ENCODE measurements at regions not wholly inside any gene's neighbourhood (a gene's known extent, or its start where the extent isn't known, plus 50 kb on each side); places are given as distances from the start of the nearest gene placed in this dataset.

- no peak overlapping the region for H2AK5ac ChIP-seq (ENCODE audit: low read length, severe bottlenecking)
- DNase-seq = no peak
- peaks cover 2% of the 10 kb centered on the region for H3K9me3 ChIP-seq (ENCODE audit: control insufficient read depth, low read length)
- peaks cover 0 to 4% of the 10 kb centered on the region in 2 experiments for H3K27me3 ChIP-seq (ENCODE audit: control insufficient read depth in 1 of 2, insufficient read depth in 1 of 2, low read length in 2 of 2)
- no peaks in the 10 kb centered on the region for H3K79me1 ChIP-seq (replicated peaks; ENCODE audit: low read length, poor library complexity, severe bottlenecking)
- H2AFZ ChIP-seq (ENCODE audit: low read depth, low read length) = no peak overlapping the region
- no peak overlapping the region for H3K4me3 ChIP-seq (ENCODE audit: insufficient read depth in 1 of 2, low read depth in 1 of 2, low read length in 2 of 2)
- H3K4me1 ChIP-seq (ENCODE audit: control insufficient read depth, insufficient read depth, low read depth, low read length) = no peaks in the 10 kb centered on the region
- H2BK15ac ChIP-seq (ENCODE audit: low read depth, poor library complexity, severe bottlenecking) = no peak overlapping the region
- H3K9ac ChIP-seq (ENCODE audit: low read length) = no peak overlapping the region
- H2BK5ac ChIP-seq (ENCODE audit: low read depth, low read length, poor library complexity, severe bottlenecking) = no peak overlapping the region
- H3K4me2 ChIP-seq (ENCODE audit: low read length, poor library complexity, severe bottlenecking) = no peak overlapping the region
- no peak overlapping the region for H3K18ac ChIP-seq (ENCODE audit: low read depth in 1 of 2, low read length in 2 of 2)
- no peak overlapping the region for H3K27ac ChIP-seq (ENCODE audit: low read length, poor library complexity, severe bottlenecking)
- no peak overlapping the region for H4K91ac ChIP-seq (ENCODE audit: low read length)
- H3K23ac ChIP-seq (ENCODE audit: low read length in 2 of 2) = no peak overlapping the region
- no peak overlapping the region for H3K14ac ChIP-seq (ENCODE audit: low read length in 2 of 2)
- no peak overlapping the region for H2BK12ac ChIP-seq (ENCODE audit: low read length in 2 of 2)
- H2BK120ac ChIP-seq (ENCODE audit: low read depth, low read length) = no peak overlapping the region
- no peak overlapping the region for H4K8ac ChIP-seq (ENCODE audit: low read length)
- no peak overlapping the region for H3K4ac ChIP-seq (ENCODE audit: low read depth in 1 of 2, low read length in 2 of 2)
- WGBS = 93% methylated on average over 5 of the region's 5 CpGs
- H3K36me3 ChIP-seq (ENCODE audit: control insufficient read depth in 1 of 2, insufficient read depth in 2 of 2, low read depth in 1 of 2, low read length in 2 of 2) = no peaks in the 10 kb centered on the region
These were observed 129.0 kb upstream of the PARD3B start for GRCh38 chr2:204416236-204416635.

DNA sequence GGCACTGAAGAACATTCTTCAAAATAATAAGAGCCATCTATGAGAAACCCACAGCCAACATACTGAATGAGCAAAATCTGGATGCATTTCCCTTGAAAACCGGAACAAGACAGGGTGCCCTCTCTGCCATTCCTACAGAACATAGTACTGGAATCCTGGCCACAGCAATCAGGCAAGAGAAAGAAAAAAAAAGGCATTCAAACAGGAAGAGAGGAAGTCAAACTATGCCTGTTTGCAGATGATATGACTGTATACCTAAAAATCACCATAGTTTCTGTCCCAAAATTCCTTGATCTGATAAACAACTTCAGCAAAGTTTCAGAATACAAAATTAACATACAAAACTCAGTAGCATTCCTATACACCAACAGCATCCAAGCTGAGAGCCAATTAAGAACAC is 119.5 kb upstream of the PARD3B start:
- Histone ChIP-seq H4K8ac (ENCODE audit: low read length) (no peak overlapping the region), H3K18ac (ENCODE audit: low read depth in 1 of 2, low read length in 2 of 2) (no peak overlapping the region), H3K4me3 (ENCODE audit: insufficient read depth in 1 of 2, low read depth in 1 of 2, low read length in 2 of 2) (no peak overlapping the region), H3K4ac (ENCODE audit: low read depth in 1 of 2, low read length in 2 of 2) (no peak overlapping the region), H3K4me1 (ENCODE audit: control insufficient read depth, insufficient read depth, low read depth, low read length) (no peaks in the 10 kb centered on the region), H4K91ac (ENCODE audit: low read length) (no peak overlapping the region), H2BK5ac (ENCODE audit: low read depth, low read length, poor library complexity, severe bottlenecking) (no peak overlapping the region), H3K4me2 (ENCODE audit: low read length, poor library complexity, severe bottlenecking) (no peak overlapping the region), H2BK15ac (ENCODE audit: low read depth, poor library complexity, severe bottlenecking) (no peak overlapping the region), H2AFZ (ENCODE audit: low read depth, low read length) (no peak overlapping the region), H3K9ac (ENCODE audit: low read length) (no peak overlapping the region), H3K23ac (ENCODE audit: low read length in 2 of 2) (no peak overlapping the region), H2AK5ac (ENCODE audit: low read length, severe bottlenecking) (no peak overlapping the region), H3K9me3 (ENCODE audit: control insufficient read depth, low read length) (peaks cover 13% of the 10 kb centered on the region), H3K27me3 (ENCODE audit: control insufficient read depth in 1 of 2, insufficient read depth in 1 of 2, low read length in 2 of 2) (no peaks in the 10 kb centered on the region), H2BK120ac (ENCODE audit: low read depth, low read length) (no peak overlapping the region), H3K36me3 (ENCODE audit: control insufficient read depth in 1 of 2, insufficient read depth in 2 of 2, low read depth in 1 of 2, low read length in 2 of 2) (no peaks in the 10 kb centered on the region), H3K14ac (ENCODE audit: low read length in 2 of 2) (no peak overlapping the region), H3K79me1 (replicated peaks; ENCODE audit: low read length, poor library complexity, severe bottlenecking) (no peaks in the 10 kb centered on the region), H3K27ac (ENCODE audit: low read length, poor library complexity, severe bottlenecking) (no peak overlapping the region), H2BK12ac (ENCODE audit: low read length in 2 of 2) (no peak overlapping the region)
- DNase-seq = no peak
- WGBS = 100% methylated on average over 1 of the region's 1 CpG

- H3K4me2 ChIP-seq (ENCODE audit: low read length, poor library complexity, severe bottlenecking) = no peak overlapping the region
- no peaks in the 10 kb centered on the region for H3K79me1 ChIP-seq (replicated peaks; ENCODE audit: low read length, poor library complexity, severe bottlenecking)
- no peak overlapping the region for H3K23ac ChIP-seq (ENCODE audit: low read length in 2 of 2)
These were observed 116.6 kb upstream of the PARD3B start for GRCh38 chr2:204428675-204429074.

DNA sequence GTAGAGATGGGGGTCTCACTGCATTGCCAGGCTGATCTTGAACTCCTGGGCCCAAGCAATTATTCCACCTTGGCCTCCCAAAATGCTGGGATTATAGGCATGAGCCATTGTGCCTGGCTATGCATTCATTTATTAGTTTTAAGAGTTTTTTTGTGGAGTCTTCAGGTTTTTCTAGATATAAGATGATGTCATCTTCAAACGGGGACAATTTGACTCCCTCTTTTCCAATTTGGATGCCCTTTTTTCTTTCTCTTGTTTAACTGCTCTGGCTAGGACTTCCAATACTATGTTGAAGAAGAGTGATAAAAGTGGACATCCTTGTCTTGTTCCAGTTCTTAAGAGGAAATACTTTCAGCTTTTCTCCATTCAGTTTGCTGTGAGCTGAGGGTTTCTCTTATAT is 113.7 kb upstream of the PARD3B start:
- no peak overlapping the region for H3K4me2 ChIP-seq (ENCODE audit: low read length, poor library complexity, severe bottlenecking)
- no peak for DNase-seq
- H2BK12ac ChIP-seq (ENCODE audit: low read length in 2 of 2) = no peak overlapping the region
- no peaks in the 10 kb centered on the region for H3K4me1 ChIP-seq (ENCODE audit: control insufficient read depth, insufficient read depth, low read depth, low read length)
- no peak overlapping the region for H2BK15ac ChIP-seq (ENCODE audit: low read depth, poor library complexity, severe bottlenecking)
- H3K36me3 ChIP-seq (ENCODE audit: control insufficient read depth in 1 of 2, insufficient read depth in 2 of 2, low read depth in 1 of 2, low read length in 2 of 2) = no peaks in the 10 kb centered on the region
- no peak overlapping the region for H3K9ac ChIP-seq (ENCODE audit: low read length)
- no peak overlapping the region for H3K14ac ChIP-seq (ENCODE audit: low read length in 2 of 2)
- no peak overlapping the region for H3K18ac ChIP-seq (ENCODE audit: low read depth in 1 of 2, low read length in 2 of 2)
- no peak overlapping the region for H2BK120ac ChIP-seq (ENCODE audit: low read depth, low read length)
- no peak overlapping the region for H4K91ac ChIP-seq (ENCODE audit: low read length)
- H3K27me3 ChIP-seq (ENCODE audit: control insufficient read depth in 1 of 2, insufficient read depth in 1 of 2, low read length in 2 of 2) = no peaks in the 10 kb centered on the region
- no peak overlapping the region for H3K4ac ChIP-seq (ENCODE audit: low read depth in 1 of 2, low read length in 2 of 2)
- H3K23ac ChIP-seq (ENCODE audit: low read length in 2 of 2) = no peak overlapping the region
- no peak overlapping the region for H4K8ac ChIP-seq (ENCODE audit: low read length)
- H3K27ac ChIP-seq (ENCODE audit: low read length, poor library complexity, severe bottlenecking) = no peak overlapping the region
- H2AFZ ChIP-seq (ENCODE audit: low read depth, low read length) = no peak overlapping the region
- no peaks in the 10 kb centered on the region for H3K79me1 ChIP-seq (replicated peaks; ENCODE audit: low read length, poor library complexity, severe bottlenecking)
- H2AK5ac ChIP-seq (ENCODE audit: low read length, severe bottlenecking) = no peak overlapping the region
- peaks cover 17% of the 10 kb centered on the region for H3K9me3 ChIP-seq (ENCODE audit: control insufficient read depth, low read length)
- H3K4me3 ChIP-seq (ENCODE audit: insufficient read depth in 1 of 2, low read depth in 1 of 2, low read length in 2 of 2) = no peak overlapping the region
- H2BK5ac ChIP-seq (ENCODE audit: low read depth, low read length, poor library complexity, severe bottlenecking) = no peak overlapping the region
- WGBS = 80% methylated on average over 1 of the region's 1 CpG

More at GRCh38 chr2:204428675-204429074, 116.6 kb upstream of the PARD3B start:
- H3K18ac ChIP-seq (ENCODE audit: low read depth in 1 of 2, low read length in 2 of 2) = no peak overlapping the region
- no peak overlapping the region for H2BK120ac ChIP-seq (ENCODE audit: low read depth, low read length)
- H3K36me3 ChIP-seq (ENCODE audit: control insufficient read depth in 1 of 2, insufficient read depth in 2 of 2, low read depth in 1 of 2, low read length in 2 of 2) = no peaks in the 10 kb centered on the region
- no peak overlapping the region for H2BK5ac ChIP-seq (ENCODE audit: low read depth, low read length, poor library complexity, severe bottlenecking)
- no peak overlapping the region for H3K4me3 ChIP-seq (ENCODE audit: insufficient read depth in 1 of 2, low read depth in 1 of 2, low read length in 2 of 2)
- no peaks in the 10 kb centered on the region for H3K27me3 ChIP-seq (ENCODE audit: control insufficient read depth in 1 of 2, insufficient read depth in 1 of 2, low read length in 2 of 2)
- no peak overlapping the region for H2BK15ac ChIP-seq (ENCODE audit: low read depth, poor library complexity, severe bottlenecking)
- no peak overlapping the region for H3K4ac ChIP-seq (ENCODE audit: low read depth in 1 of 2, low read length in 2 of 2)
- H2AK5ac ChIP-seq (ENCODE audit: low read length, severe bottlenecking) = no peak overlapping the region
- H2AFZ ChIP-seq (ENCODE audit: low read depth, low read length) = no peak overlapping the region
- H3K4me1 ChIP-seq (ENCODE audit: control insufficient read depth, insufficient read depth, low read depth, low read length) = no peaks in the 10 kb centered on the region
- no peak overlapping the region for H4K91ac ChIP-seq (ENCODE audit: low read length)
- H3K27ac ChIP-seq (ENCODE audit: low read length, poor library complexity, severe bottlenecking) = no peak overlapping the region
- no peak overlapping the region for H4K8ac ChIP-seq (ENCODE audit: low read length)
- H3K14ac ChIP-seq (ENCODE audit: low read length in 2 of 2) = no peak overlapping the region
- no peak overlapping the region for H2BK12ac ChIP-seq (ENCODE audit: low read length in 2 of 2)
- DNase-seq = no peak
- peaks cover 24% of the 10 kb centered on the region for H3K9me3 ChIP-seq (ENCODE audit: control insufficient read depth, low read length)
- H3K9ac ChIP-seq (ENCODE audit: low read length) = no peak overlapping the region

All from mesenchymal stem cell (in vitro differentiated cells and primary cell).